ENCODE measurements at regions not wholly inside any gene's neighbourhood (a gene's known extent, or its start where the extent isn't known, plus 50 kb on each side); places are given as distances from the start of the nearest gene placed in this dataset.

- no peak overlapping the region for H3K9ac ChIP-seq
- no peaks in the 10 kb centered on the region for H3K9me3 ChIP-seq
- H3K4me3 ChIP-seq (ENCODE audit: low read depth in 2 of 2, low read length in 1 of 2): no peak overlapping the region
- WGBS (ENCODE audit: low lambda C conversion rate): 76% methylated on average over 5 of the region's 5 CpGs
- no peaks in the 10 kb centered on the region for H3K79me2 ChIP-seq (ENCODE audit: insufficient read depth)
- H3K4me1 ChIP-seq (ENCODE audit: control insufficient read depth in 1 of 2, insufficient read depth in 2 of 2, low read depth in 1 of 2, low read length in 1 of 2): no peaks in the 10 kb centered on the region
- H4K20me1 ChIP-seq (ENCODE audit: insufficient read depth): no peaks in the 10 kb centered on the region
- H3K9me2 ChIP-seq: no peaks in the 10 kb centered on the region
- no peak overlapping the region for H3K27ac ChIP-seq (ENCODE audit: low read depth in 2 of 2, low read length in 1 of 2)
- H2AFZ ChIP-seq (ENCODE audit: low read depth): no peak overlapping the region
- H3K27me3 ChIP-seq (ENCODE audit: insufficient read depth): no peaks in the 10 kb centered on the region
- H3K4me2 ChIP-seq: no peak overlapping the region
- POLR2A ChIA-PET: no interaction called here
- CTCF ChIA-PET: interaction anchor here (1.1 kb wide), 1 partner anchor 10 kb away, joined by 3 read pairs; no protein-coding TSS in a partner anchor
- H3K36me3 ChIP-seq (replicated peaks in 1 of 2; ENCODE audit: control insufficient read depth in 1 of 2, insufficient read depth in 2 of 2, low read length in 1 of 2): no peaks in the 10 kb centered on the region
- TF ChIP-seq MXI1 (IDR thresholded peaks at IDR 0.05; ENCODE audit: low read depth, low read length): no peak
- TF ChIP-seq RCOR1 (IDR thresholded peaks at IDR 0.05; ENCODE audit: low read length): no peak
- no peaks in the 10 kb centered on the region for H3F3A ChIP-seq (replicated peaks; ENCODE audit: insufficient read depth)
- no peak for DNase-seq
These were observed 69.1 kb upstream of the TBCA start for GRCh38 chr5:77845324-77845646.

GRCh38 chr5:77844623-77845323 lies 68.6 kb upstream of the TBCA start:
- no peak overlapping the region for H3K4me2 ChIP-seq
- H3K36me3 ChIP-seq (replicated peaks in 1 of 2; ENCODE audit: control insufficient read depth in 1 of 2, insufficient read depth in 2 of 2, low read length in 1 of 2): no peaks in the 10 kb centered on the region
- no peak overlapping the region for H3K4me3 ChIP-seq (ENCODE audit: low read depth in 2 of 2, low read length in 1 of 2)
- H3K4me1 ChIP-seq (ENCODE audit: control insufficient read depth in 1 of 2, insufficient read depth in 2 of 2, low read depth in 1 of 2, low read length in 1 of 2): no peaks in the 10 kb centered on the region
- no peaks in the 10 kb centered on the region for H3K27me3 ChIP-seq (ENCODE audit: insufficient read depth)
- ChIA-PET CTCF (no interaction called here), POLR2A (no interaction called here)
- TF ChIP-seq FOXM1 (IDR thresholded peaks at IDR 0.05; ENCODE audit: low read depth) (no peak), REST (IDR thresholded peaks at IDR 0.05; ENCODE audit: low read depth, low read length) (no peak), CHD2 (IDR thresholded peaks at IDR 0.05; ENCODE audit: low read length, partially characterized antibody) (no peak), JUND (IDR thresholded peaks at IDR 0.05) (no peak), TEAD4 (IDR thresholded peaks at IDR 0.05; ENCODE audit: borderline replicate concordance, insufficient read depth) (no peak), USF1 (IDR thresholded peaks at IDR 0.05; ENCODE audit: borderline replicate concordance, low read depth) (no peak), GABPA (IDR thresholded peaks at IDR 0.05; ENCODE audit: low read depth) (no peak), YY1 (IDR thresholded peaks at IDR 0.05; ENCODE audit: low read depth) (no peak), TAF1 (IDR thresholded peaks at IDR 0.05; ENCODE audit: borderline replicate concordance, low read depth, low read length) (no peak), RAD21 (IDR thresholded peaks at IDR 0.05; ENCODE audit: low read length) (no peak)
- H3K27ac ChIP-seq (ENCODE audit: low read depth in 2 of 2, low read length in 1 of 2): no peak overlapping the region
- H2AFZ ChIP-seq (ENCODE audit: low read depth): no peak overlapping the region
- H3K9me3 ChIP-seq: no peaks in the 10 kb centered on the region
- H3K9ac ChIP-seq: no peak overlapping the region
- DNase-seq: peak; percentile 28
- no peaks in the 10 kb centered on the region for H3K9me2 ChIP-seq
- no peaks in the 10 kb centered on the region for H3F3A ChIP-seq (replicated peaks; ENCODE audit: insufficient read depth)
- 88% methylated on average over 43 of the region's 48 CpGs for WGBS (ENCODE audit: low lambda C conversion rate)
- no peaks in the 10 kb centered on the region for H3K79me2 ChIP-seq (ENCODE audit: insufficient read depth)
- H4K20me1 ChIP-seq (ENCODE audit: insufficient read depth): no peaks in the 10 kb centered on the region
